ENCODE measurements at regions not wholly inside any gene's neighbourhood (a gene's known extent, or its start where the extent isn't known, plus 50 kb on each side); places are given as distances from the start of the nearest gene placed in this dataset.
"Not testable (repeated sequence)": the region's sequence is repeated elsewhere in the genome, so short reads cannot be mapped to it uniquely, and the experiment has no call there.

DNA sequence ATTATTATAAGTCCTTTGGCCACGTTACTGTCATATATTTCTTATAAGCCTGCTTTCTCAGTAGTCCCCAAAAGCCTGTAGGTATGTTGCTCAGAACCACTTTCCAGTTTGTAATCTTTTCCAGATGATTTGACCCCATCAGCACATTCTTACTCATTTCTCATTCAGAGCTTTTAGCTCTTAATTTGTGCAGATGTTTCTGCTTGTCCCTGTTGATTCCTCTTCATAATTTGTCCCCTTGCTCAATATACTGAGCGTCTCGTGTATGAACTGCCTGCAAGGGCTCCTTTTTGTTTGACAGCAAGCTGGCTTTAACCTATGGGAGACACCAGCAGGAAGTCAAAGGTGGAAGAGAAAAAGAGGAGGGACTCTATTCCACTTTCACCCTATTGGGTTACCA, 733.8 kb upstream of the GJE1 start:
- no peak for DNase-seq (ENCODE audit: low read depth in 1 of 2, low spot score in 1 of 2)

DNA sequence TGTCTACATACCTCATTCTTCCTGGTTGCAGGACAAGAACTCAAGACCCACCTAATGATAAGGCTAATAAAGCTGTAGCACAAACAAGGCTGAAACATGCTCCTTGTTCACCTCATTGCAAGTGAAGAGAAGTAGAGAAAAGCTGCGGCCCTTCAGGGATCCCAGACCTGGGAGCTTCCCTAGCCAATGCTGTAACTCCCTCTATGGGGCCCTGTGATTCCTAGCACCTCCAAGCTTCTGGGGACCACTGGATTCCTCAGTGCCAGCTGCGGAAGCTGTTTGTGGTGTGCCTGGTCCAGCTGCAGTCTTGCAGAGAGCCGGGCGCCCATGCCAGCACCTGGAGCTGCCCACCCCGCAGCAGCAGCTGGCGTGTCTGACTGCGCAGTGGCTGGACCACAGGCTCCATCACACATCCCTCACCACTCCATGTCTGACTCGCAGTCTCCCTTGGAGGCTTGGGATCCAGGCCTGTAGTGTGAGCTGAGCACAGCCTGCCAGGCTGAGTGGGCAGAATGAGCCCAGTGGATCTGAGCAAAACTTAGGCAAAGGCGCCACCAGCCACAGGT, 737.2 kb upstream of the GJE1 start:
- no peak for DNase-seq (ENCODE audit: low read depth in 1 of 2, low spot score in 1 of 2)

DNA sequence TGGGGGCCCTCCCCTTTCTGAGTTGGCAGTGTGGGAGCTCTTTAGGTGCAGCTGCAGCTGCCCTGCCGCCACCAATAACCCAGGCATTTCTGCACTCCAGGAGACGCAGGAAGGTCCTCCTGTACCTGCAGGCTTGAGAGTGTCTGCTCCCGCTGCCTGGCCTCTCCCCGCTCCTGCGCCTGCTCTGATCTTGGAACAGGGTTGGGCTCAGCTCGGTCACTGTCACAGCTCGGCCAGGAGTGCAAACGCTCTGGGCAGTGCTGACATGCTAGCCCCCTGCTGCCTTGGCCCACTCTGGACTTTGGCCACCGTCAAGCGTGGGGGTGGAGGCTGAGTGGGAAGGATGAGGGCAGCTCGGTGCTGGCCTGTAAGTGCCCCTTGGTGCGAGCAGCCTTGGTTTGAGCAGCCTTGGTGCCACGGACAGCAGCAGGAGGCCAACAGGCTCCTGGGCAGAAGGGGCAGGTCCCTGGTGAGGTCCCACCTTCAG, 738.1 kb upstream of the GJE1 start:
- DNase-seq (ENCODE audit: low read depth in 1 of 2, low spot score in 1 of 2) = no peak

DNA sequence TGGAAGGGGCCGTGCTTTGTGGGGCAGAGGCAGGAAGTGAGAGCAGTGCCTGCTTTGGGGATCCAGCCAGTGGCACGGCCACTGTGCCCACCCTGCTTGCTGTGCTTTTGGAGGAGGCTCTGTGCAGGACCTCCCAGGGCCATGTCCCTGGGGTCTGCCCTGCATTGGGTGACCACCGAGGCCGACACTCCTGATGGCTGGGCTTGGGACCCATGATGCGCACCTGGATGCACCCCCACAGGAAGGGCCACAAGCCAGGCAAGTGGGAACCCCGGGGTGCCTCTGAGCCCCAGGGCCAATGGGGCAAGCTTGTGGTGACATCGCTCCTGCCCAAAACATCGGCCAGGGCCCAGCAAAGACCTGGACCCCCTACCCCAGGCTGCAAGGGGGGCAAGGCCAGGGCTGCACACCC, 738.6 kb upstream of the GJE1 start:
- no peak for DNase-seq (ENCODE audit: low read depth in 1 of 2, low spot score in 1 of 2)

- DNase-seq (ENCODE audit: low read depth in 1 of 2, low spot score in 1 of 2) = no peak
Measured at GRCh38 chr6:141393405-141394124, 739.2 kb upstream of the GJE1 start.

DNA sequence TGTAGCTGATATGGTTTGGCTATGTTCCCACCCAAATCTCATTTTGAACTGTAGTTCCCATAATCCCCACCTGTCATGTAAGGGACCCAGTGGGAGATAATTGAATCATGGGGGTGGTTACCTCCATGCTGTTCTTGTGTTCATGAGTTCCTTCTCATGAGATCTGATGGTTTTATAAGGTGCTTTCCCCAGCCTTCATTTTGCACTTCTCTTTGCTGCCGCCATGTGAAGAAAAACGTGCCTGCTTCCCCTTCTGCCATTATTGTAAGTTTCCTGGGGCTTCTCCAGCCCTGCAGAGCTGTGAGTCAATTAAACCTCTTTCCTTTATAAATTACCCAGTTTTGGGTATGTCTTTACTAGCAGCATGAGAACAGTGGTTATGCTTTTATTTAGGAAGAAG, 741.6 kb upstream of the GJE1 start:
- DNase-seq (ENCODE audit: low read depth in 1 of 2, low spot score in 1 of 2) = not testable (repeated sequence)

DNA sequence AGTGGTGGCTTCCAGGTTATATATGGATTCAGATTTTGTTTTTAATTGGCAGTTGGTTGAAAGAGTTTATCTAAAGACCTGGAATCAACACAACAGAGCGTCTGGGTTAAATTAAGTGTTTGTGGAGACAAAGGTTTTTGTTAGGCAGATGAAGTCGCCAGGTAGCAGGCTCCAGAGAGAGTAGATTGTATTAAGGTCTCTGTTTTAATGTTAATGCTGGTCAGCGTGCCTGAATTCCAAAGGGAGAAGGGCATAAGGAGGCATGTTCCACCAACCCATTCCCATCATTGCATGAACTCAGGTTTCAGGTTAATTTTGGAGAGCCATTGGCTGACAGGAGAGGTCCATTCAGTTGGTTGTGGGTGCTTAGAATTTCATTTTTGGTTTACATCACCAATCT, 744.1 kb upstream of the GJE1 start:
- no peak for DNase-seq (ENCODE audit: low read depth in 1 of 2, low spot score in 1 of 2)

DNA sequence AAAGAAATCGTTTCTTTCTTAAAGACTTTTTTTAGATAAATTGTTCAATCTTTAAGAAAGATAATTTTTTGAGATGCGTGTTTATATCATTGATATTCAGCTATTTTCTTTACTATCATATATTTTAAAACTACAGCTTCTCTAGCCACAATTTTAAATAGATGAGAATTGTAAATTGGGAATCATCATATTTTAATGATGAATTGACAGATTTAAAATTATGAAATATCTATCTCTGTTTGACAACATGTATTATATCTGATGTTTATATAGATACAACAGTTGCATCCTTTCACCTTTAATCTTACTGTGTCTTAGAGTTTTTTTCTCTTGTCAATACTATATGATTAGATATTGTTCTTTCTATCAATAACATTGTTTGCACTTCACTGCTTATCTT, 762.3 kb upstream of the GJE1 start:
- DNase-seq (ENCODE audit: low read depth in 1 of 2, low spot score in 1 of 2) = no peak

GRCh38 chr6:141366796-141367195, 765.9 kb upstream of the GJE1 start:
- DNase-seq (ENCODE audit: low read depth in 1 of 2, low spot score in 1 of 2) = not testable (repeated sequence)

DNA sequence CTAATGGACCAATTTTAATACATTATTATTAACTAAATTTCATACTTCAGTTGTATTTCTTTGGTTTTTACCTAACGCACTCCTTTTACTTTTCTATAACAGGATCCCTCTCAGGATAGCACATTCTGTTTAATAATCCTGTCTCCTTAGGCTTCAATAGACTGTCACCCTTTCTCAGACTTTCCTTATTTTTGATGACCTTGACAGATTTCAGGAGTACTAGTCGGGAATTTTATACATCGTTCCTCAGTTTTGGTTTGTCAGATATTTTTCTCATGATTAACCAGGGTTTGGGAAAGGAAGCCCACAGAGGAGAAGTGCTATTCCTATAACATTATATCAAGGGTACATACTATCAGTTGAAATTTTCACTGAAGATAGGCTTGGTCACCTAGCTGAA, 768.0 kb upstream of the GJE1 start:
- no peak for DNase-seq (ENCODE audit: low read depth in 1 of 2, low spot score in 1 of 2)

DNA sequence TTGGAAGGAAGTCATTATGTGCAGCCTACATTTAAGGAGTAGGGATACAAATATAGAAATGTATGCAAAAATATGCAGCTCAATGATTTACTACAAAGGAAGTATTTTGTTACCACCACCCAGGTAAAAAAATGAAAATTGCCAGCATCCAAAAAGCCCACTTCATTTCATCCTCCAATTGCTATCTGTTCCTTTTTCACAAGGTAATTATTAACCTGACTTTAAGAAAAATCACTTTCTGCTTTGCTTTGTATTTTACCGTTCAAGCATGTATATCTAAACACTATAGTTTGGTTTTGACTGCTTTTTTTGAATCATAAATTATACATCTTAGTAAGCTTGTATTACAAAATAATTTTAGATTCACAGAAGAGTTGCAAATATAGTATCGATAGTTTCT, 768.5 kb upstream of the GJE1 start:
- DNase-seq (ENCODE audit: low read depth in 1 of 2, low spot score in 1 of 2) = no peak

- no peak for DNase-seq (ENCODE audit: low read depth in 1 of 2, low spot score in 1 of 2)
Measured at GRCh38 chr6:141361559-141361958, 771.2 kb upstream of the GJE1 start.

DNA sequence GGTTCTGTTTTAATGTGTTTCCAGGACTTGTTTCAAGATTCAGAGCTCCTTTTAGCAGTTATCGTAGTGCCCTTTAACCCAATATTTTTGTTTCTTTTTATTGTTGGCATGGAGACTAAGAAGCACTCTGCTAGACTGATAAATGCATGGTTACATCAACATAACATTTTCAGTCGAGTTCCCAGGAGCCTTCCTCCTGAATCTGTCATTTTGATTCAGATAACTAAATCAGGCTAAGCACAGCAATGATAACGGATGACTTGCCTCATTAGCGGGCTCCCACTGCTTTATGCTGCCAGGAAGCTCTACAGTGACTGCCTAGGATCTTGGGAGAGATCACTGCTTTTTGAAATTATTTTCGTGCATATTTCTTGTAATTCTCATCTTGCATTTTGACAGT, 772.8 kb upstream of the GJE1 start:
- DNase-seq (ENCODE audit: low read depth in 1 of 2, low spot score in 1 of 2) = no peak

DNA sequence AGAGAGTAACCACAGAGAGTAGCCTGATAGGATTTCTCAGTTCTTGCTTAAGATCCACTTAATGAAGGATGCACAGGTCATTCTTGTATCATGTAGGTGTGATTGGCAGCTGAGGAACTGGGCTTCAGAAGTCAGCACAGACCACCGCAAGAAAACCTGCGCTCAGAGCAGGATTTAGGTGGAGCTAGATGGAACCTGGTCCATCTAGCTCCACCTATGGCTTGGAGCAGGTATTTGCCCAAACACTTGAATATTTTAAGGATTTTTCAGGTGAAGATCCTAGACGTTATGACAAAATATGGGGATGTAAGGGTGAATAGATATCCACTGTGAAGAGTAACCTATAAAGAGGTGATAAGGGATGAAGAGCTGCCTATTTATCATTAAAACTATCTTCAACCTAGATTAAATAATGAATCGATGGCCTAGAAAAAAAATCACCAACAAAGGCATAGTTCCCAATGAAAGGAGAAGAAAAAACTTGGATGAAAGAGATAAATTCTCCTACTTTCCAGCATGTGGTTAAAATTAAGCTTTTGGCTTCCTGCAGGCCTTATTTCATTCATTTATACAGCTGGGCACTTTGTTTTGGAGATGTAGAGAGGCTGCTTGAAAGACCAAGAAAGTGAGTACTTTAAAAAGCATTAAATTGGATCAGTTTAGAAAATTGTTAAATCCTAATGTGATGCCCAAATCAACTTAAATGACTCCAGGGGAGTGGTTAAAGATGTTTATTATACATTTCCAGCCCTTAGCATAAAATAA, 778.4 kb upstream of the GJE1 start:
- DNase-seq (ENCODE audit: low read depth in 1 of 2, low spot score in 1 of 2) = no peak

DNA sequence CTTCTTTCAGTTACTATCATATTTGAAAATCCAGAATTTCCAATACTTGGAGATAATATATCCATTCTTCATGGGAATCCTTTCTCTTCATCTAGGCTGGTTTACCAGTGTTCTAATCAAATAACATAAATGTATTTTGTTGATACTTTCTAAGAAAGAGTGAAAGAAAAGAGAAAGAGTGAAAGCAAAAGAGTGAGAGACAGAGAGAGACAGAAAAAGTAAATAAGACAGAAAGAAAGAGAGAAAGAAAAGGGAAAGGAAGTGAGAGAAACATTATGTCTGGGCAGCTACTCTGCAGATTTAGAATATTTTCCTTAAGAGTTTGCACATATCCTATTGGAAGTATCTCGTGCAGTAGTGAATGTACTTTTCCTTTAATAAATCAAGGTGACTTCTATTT, 781.0 kb upstream of the GJE1 start:
- no peak for DNase-seq (ENCODE audit: low read depth in 1 of 2, low spot score in 1 of 2)

DNA sequence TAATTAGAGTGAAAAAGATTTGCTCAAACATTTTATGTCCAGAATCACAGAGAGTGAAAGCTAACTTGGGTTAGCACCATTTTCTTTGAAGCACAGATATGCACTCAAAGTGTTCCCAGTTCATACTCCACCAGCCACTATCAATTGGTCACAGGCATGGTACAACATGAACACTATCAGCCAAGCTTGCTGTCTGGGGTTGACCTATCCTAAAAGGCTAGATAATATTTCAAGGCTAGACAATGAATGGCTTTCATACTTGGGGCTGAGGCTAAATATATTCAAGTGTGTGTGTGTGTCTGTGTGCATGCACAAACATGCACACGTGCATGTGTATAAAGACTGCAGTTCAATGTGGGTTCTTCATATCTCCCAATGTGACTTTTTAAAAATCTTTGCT, 783.0 kb upstream of the GJE1 start:
- DNase-seq (ENCODE audit: low read depth in 1 of 2, low spot score in 1 of 2) = no peak

DNA sequence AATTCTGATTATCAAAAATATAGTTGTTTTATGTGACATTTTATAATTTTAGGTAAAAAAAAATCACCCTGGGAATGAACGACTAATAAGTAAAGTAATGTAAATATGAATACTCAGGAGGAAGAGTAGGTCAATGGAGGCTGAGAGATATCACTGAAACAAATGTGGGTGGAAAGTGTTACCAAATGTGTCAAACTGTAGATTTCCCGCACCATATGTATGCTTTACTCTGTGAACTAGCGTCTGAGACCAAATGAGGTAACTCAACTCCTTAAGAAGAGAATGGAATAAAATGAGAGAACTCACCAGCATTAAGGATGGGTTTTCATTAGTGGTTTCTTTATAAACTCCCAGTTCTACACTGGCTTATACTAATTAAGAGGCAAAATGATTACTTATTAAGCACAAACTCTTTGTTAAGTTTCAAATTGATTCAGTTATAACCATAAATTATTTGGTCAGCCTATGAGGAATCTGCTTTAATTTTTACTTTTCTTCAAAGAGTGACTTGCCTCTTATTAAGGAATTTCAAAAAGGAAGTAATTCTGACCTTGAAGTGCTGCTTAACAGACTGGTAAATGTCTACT, 784.7 kb upstream of the GJE1 start:
- no peak for DNase-seq (ENCODE audit: low read depth in 1 of 2, low spot score in 1 of 2)

DNA sequence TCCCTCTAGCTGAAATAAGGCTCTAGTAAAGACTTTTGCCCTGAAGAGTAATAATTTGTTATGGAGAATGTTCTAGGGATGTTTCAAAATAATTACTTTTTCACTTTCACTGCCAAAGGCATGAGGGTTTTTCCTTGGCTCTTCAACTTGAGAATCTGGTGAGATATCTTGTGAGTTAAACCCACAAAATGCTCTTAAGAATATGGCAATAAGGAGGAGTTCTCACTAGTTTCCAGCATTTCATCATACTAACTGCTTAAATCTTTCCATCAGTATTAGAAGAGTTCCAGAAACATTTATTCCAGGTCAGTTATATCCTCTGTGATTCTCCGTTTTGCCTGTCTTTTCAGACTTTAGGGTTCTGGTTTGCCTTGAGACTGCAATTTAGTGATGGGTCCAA, 785.6 kb upstream of the GJE1 start:
- no peak for DNase-seq (ENCODE audit: low read depth in 1 of 2, low spot score in 1 of 2)

- no peak for DNase-seq (ENCODE audit: low read depth in 1 of 2, low spot score in 1 of 2)
Measured at GRCh38 chr6:141346535-141346934, 786.2 kb upstream of the GJE1 start.

DNA sequence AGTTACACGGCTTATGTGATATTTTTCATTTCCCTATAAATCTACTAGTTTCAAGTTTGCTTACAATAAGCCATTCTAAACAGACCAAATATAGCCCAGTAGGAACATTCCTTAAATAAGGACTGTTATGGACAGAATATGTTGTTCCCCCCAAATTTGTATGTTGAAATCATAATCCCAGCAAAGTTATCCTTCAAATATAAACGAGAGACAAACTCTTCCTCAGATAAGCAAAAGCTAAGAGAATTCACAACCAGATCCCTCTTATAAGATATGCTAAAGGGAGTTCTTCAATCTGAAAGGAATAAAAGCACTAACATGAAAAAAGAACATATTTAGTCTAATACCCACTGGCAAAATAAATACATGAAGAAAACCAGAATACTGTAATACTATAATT, 795.5 kb upstream of the GJE1 start:
- no peak for DNase-seq (ENCODE audit: low read depth in 1 of 2, low spot score in 1 of 2)

GRCh38 chr6:141335477-141336273, 797.0 kb upstream of the GJE1 start:
- DNase-seq (ENCODE audit: low read depth in 1 of 2, low spot score in 1 of 2) = no peak

Data from activated CD4-positive, alpha-beta T cell treated with anti-CD3 and anti-CD28 coated beads, Interleukin-2, amount 50 U/mL, for 24 hours (primary cell).